ENCODE measurements at regions not wholly inside any gene's neighbourhood (a gene's known extent, or its start where the extent isn't known, plus 50 kb on each side); places are given as distances from the start of the nearest gene placed in this dataset.

DNA sequence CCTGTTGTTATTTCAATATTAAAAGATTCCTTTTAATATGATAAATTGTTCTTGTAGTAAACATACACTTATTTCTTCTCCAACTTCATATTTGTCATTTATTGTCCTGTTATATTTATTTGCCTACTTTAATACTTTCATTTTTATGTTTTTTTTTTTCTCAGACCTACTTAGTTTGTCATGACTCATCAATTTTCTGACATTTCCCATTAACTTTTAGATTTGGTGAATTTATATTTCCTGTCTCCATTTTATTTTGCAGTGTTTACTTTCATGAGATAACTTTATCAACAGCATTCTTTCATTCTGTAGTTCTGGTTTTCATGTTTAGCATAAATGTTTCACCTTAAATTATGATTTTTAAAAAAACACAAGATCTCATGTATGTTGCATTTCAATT is 788.7 kb downstream of the EFNA5 start:
- no peak for DNase-seq (ENCODE audit: low spot score)

DNA sequence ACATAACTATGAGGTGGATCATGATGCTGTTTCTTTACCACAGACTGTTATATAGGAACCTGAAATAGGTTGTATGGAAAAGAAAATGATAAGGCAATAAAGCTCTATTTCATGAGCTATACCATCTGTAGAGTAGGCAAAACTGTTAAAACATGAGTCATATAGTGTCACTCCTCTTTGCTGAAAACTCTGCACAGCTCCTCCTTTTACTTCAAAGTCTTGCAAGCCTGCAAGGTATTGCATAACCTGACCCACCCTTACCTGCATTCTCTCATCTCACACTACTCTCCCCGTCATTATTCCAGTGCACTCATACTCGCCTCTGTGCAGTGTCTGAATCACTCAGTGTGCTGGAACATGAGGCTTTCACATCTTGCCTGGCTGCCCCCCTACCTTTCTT is 790.1 kb downstream of the EFNA5 start:
- DNase-seq (ENCODE audit: low spot score): no peak

DNA sequence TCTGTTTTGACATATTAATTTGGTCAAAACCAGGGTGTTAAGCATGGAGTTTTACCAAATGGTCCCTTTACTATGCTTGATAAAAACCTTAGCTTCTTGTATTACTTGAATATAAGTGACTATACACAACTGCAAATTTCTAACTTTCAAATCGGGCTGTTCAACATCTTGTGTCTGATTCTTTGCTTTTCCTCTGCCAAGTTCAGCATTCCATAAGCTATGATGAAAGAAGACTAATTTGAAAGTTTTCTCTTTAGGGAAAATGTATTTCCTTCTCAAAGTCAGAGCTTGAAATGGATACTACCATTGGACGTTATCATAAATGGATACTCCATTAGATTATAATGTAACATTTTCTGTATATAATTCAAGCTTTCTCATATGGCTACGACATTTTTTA is 792.9 kb downstream of the EFNA5 start:
- DNase-seq (ENCODE audit: low spot score): no peak

DNA sequence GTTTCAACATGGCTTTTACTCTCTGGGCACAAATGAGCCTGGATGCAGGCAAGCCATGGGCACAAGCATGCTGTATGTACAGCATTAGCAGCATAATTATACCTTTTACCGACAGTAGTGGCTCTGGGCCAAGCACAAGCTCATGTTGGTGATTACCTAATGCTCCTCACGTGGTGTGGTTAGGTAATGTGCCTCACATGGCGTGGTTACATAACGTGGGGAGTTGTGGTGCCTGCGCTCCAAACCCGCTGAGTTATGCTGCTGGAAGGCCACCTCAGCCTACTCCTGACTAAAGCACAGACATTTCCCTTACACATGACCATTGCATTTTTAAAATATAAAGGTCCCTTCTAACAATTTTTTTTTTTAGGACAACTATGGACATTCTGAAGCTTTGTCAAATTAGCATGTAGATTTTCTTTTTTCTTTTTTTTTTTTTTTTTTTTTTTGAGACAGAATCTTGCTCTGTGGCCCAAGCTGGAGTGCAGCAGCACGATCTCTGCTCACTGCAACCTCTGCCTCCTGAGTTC is 794.0 kb downstream of the EFNA5 start:
- DNase-seq (ENCODE audit: low spot score): no peak

DNA sequence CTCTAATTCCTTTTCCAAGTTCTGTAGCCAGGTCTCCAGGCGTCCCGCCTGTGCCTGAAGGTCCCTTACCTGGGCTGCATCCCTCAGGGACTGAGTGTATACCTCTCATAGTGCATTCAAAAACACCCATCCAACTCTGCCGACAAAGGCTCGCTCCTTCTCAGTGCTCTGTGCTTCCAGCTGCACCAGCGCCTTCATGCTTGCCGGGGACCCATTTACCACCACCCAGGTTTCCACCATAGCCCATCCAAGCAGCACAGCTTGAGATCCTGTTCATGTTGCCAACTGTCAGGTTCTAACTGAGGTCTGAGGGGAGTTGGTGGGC is 794.5 kb downstream of the EFNA5 start:
- DNase-seq (ENCODE audit: low spot score): no peak

DNA sequence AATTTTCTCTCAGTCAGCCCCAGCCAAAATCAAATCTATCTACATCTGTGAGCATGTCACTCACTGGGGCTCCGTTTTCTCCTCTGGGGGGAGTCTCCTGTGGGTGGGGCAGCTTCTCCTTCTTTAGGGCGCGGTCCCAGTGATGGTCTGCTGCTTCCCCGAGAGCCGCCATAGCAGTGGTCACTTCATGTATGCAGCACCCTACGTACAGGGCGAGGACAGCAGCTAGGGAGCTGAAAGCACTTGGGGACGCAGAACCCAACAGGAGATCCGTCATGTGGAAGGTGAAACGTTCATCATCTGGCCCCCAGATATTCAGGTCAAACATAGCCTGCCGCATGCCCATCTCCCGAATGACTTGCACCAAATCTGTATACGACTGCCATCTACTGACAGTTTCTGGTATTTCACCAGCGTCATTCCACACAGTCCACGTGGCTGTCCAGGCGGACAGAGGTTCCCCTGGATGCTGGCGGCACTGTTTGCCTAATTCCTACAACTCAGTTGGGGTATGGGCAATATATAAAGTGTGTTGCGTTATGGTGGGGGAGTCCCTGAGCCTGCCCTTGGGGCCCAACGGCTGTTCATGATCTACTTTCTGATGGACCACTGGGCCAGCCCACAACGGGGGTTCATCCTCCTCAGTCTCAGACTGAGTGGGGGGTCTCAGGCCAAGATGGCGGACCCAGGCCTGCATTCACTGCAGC is 795.0 kb downstream of the EFNA5 start:
- DNase-seq (ENCODE audit: low spot score): peak; percentile 34

DNA sequence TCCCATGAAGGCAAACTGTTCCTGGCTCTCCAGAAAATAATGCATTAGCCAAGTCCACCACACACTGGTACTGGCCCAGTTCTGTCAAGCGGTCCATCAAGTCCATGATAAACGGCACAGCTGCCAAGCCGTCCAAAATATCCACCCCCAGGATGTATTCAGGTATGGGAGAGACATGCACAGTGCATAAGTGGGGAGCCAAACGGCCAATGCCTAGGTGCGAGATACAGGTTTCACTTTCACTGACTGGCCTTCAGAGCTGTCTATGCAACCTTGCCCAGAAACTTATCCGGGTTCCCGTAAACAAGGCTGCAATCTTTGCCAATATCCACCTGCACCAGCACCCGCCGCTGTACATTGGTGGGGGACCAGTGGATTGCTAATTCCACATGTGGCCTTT is 795.8 kb downstream of the EFNA5 start:
- DNase-seq (ENCODE audit: low spot score): no peak

DNA sequence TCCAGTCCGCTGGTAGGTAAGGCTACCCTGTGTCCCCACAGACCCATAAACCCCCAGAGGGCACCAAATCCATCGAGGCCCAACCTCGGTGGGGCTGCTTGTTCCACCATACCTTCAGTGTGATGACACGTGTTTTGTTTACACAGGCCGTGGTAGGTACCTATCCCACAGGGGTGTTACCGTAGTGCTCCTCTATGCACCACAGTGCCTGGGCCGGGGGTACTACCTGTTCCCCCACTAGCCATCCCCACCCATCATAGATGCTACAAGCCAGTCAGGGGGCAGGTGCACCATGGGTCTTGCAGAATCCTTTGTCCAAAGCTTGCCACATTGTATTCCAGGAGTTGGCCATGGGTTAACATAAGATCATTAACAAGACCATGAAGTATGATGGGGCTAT is 796.2 kb downstream of the EFNA5 start:
- DNase-seq (ENCODE audit: low spot score): no peak

DNA sequence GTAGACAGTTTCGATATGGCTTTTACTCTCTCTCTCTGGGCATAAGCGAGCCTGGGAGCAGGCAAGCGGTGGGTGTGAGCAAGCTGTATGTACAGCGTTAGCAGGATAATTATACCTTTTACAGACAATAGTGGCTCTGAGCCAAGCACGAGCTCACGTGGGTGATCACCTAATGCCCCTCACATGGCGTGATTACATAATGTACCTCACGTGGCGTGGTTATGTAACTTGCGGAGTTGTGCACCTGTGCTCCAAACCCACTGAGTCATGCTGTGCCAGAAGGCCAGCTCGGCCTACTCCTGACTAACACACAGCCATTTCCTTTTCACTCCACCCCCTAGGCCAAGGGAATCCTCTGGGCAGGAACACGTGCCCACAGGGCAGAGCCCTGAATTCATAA is 797.2 kb downstream of the EFNA5 start:
- DNase-seq (ENCODE audit: low spot score): no peak

DNA sequence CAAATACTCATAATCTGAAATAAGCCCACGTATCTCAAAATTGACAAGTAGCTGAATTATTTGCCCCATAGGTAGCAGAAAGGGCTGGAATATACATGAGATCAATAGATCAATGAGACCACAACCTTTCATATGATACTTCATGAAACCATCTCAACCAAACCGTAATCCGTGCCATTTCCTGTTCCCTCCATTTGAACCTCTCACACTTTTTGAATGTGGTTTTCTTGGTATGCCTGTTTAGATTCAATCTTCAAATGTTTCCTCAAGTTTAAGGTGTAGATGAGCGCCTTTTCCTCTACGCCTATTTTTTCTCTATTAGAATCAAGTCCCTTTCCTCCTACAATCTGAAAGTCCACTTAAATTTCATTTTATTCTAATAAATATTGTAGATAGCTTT is 805.5 kb downstream of the EFNA5 start:
- DNase-seq (ENCODE audit: low spot score): no peak

DNA sequence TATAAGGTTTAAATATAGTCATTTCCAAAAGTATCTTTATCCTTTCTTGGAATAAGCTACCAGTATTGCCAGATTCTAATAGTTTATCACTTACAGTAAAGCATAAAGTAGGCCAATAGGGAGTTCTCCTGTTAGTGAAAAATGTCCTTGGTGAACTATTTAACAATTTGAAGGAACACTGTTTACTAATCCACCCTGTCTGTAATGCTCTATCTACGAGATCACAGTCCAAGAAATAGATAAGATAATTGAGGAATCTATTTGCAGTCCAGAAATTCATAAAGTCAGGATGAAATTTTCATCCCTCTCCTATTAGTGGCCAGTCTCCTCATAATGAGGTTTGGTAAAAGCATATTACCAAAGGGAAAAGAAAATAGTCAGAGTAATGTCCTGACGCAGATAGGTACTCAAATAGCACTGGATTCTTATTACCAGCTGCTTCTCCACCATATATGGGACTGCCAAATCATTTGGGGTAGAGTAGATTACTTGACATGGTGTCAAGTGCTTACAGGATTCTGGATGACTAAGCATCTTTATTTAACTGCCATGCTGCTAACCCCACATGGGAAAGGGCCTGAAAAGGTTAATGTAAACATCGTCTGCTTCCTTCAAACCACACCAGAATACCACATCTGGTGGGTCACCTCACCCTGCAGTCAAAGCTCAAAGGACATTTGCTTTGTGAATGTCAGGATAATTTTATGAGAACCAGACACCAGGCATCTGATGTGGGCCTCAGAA is 808.1 kb downstream of the EFNA5 start:
- DNase-seq (ENCODE audit: low spot score): peak; percentile 10

DNA sequence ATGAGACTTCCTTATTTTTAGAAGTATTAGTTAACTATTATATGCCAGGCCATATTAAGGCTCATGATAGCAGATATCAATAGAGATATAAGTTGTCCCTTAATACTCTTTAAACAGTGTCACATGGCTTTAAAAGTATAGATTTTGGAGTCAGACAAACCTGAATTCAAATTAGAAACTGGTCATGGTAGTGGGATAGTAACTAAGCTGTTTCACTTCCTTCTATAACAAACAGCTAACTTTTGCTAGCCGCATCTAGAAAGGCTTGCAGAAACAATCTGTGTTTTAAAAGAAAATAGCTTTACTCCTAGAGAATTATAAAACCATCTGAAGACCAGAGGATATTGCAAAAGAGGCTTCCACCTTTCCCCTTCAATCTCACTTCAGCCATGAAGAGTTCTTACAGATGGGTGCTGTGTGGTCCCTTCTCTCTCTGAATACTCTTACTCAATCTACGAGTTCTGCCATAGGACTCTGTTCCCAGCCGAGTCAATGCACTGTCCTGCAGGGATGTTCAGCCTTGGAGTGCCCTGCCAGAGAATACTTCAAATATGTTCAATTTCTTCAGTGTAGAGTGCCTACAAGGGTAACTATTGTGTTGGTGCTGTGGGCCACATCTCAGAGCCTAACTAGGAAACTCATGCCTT is 810.2 kb downstream of the EFNA5 start:
- no peak for DNase-seq (ENCODE audit: low spot score)

DNA sequence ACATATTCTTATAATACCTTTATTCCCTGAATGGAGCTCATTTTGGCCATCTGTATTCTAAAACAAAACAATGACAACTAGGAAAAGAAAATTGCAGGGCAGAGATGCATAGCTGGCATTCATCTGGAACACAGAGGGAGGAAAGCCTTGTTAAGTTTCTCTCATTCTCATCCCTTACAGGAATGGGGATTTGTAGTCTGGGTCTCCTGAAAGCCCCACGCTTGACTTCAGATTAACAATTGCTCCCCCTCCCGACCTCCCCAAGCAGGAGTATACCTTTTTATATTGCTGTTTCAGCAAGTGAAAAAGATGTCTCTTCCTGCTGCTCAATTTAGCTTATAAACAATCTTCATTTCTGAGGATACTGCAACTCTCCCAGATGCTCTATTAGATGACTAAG is 812.1 kb downstream of the EFNA5 start:
- no peak for DNase-seq (ENCODE audit: low spot score)

DNA sequence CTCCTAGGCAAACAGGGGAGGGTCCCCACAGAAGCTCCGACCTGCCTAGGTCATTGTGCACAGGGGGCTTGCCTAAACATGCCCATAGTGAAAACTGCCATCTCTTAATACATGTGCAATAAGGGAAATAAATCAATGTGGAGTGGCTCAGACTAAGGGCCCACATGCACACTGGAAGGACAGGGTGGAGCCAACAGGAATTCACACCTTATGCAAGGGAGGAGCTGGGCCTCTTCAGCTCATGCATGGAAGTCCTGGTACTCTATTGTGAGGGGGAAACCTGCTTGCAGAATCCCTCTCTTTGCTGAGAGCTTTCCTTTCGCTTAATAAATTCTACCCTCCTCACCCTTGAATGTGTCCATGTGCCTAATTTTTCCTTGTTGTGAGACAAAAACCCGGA is 815.8 kb downstream of the EFNA5 start:
- no peak for DNase-seq (ENCODE audit: low spot score)

DNA sequence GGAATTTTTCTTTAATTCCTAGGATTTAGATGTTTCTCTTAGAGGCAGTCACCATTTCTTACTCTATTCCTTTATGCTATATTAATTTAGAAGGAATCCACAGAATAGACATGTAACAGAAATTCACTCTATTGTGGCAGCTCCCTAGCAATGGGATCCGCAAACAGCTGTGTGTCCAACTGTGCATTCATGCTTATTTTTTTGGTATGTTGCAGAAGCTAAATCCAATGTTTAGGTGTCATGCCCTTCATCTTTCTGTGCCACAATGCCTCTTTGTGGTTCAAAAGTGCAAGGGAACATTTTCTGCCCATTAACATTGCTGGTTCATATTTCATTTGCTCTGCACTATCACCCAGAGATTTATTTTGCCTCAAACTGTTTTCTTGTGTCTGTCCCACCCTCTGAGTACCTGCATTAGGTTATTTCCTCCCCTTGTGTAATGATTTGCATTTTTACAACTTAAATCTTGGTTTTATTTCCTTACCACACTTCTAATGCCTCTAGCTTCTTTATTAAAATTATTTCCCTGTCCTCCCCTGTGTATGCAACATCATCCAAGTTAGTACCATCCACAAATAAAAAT is 816.5 kb downstream of the EFNA5 start:
- DNase-seq (ENCODE audit: low spot score): no peak

DNA sequence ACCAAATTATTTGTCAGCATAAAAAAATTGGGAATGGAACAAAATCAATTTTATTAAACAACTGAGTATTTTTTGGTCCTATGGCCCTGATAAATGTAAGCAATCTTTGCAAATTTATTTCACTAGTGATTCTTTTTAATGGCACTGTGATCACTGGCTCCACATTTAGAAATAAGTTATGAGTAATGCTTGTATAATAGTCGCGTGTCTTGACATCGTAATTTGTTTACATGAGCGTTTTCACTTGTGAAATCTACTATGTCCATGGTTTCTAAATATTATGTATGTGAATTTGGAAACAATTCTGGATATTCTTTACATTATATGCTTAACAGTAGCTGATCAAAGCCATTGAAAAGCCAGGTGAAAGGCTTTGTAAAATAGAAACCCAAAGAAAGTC is 817.5 kb downstream of the EFNA5 start:
- DNase-seq (ENCODE audit: low spot score): no peak

DNA sequence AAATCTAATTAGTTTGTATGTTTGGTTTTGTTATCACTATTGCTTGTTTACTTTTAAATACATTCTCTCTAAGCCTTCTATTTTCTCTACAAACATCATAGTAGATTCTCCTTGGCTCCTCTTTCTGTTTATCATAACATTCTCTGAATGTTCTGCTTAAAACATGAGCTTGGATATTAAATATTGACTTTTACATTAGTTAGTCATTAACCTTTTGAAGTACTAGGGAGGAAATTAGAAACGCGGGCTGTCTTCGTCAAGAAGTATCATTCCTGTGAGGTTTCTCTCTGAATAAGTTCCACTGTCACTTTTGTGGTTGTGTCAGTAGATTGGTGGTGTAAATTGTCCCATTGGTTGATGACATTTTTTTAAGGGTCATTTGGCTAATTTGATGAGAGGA is 821.5 kb downstream of the EFNA5 start:
- no peak for DNase-seq (ENCODE audit: low spot score)

DNA sequence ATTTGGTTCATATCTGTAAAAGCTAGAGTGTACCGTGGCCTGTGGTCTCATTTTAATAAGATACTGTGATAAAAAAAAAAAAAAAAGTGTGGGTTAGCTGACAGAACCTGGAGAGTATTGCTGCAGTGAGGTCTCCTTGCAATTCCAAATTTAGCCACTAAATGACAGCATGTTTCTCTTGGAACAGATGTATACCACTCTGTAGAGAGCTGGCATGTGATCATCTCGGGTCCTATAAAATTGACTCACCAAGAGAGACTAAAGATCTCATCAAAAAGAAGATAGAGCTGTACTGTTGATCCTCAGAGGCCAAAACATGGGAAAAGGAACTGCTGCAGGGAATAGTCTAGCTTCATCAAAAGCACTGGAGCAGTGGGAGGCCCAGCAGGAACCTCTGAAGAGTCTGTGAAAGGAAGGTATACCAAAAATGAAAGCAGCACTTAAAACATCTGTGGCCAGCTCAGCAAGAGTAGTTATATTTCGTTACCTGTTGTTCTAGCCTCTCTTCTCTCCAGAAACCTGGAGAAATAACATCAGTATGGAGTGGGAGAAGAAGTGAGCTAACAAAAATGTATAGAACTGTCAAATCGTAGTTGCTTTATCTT is 826.8 kb downstream of the EFNA5 start:
- peak; percentile 63 for DNase-seq (ENCODE audit: low spot score)

DNA sequence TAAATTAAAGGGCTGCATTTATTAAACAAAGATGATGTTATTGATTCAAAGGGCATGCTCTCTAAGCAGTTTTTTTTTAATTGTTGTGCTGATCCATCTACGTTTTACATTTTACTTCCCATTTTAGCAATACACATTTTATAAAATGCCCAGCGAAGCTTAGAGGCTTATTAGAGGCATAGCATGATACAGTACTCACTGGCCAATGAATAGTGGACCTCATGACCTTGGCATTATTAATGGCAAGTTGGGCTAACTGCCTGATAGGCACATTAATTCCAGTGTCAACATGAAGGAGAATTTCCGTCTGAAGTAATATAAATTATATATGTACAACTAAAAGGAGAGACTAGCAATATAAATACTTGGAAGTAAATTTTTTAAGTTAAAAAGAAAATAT is 837.2 kb downstream of the EFNA5 start:
- no peak for DNase-seq (ENCODE audit: low spot score)

DNA sequence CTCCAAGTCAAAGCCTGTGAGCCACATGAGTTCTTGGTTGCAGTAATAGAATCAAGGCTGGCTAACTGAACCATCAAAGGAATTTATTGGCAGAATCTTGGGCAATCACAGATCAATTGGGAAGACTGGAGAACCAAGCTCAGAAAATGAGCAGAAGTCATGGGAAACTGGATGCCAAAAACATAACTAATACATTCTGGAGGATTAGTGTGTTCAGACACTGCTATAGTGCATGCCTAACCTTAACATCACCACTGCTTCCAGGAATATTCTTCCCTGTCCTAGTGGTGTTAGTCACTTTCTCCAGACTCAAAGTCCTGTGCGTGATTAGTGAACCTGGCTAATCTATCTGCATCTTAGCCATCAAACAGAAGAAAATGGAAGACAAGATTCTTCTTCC is 843.7 kb downstream of the EFNA5 start:
- DNase-seq (ENCODE audit: low spot score): no peak

DNA sequence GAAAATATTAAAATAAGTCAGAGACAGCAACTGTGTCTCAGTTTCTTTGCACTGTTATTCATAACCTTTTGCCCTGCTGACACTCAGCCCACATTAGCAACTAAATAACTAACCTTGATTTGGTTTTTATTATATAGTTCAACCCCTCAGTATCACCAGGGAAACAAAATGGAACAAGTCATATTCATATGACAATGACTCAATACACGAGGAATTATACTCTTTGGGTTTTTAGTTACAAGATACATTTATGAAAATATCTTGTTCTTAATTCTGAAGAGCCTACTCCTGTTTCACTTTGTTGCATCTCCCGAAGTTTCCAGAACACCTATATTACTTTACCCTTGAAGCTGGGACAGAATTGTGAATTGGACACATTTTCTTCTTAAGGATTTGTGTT is 845.4 kb downstream of the EFNA5 start:
- DNase-seq (ENCODE audit: low spot score): no peak

DNA sequence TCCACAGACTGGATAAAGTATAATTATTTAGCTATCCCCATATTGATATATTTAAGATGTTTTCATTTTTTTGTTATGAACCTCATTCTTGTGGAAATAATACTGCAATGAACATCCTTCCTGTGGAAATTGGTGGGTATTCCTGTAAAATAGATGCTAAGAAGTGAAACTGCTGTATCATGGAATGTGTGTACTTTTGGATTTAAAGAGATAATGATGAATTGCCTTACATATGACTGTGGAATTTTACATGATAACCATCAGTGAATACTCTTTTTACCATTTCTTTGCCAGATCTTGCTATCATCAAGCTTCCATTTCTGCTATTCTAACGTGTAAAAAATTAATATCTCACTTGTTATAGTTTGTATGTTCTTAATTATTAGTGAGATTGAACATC is 847.9 kb downstream of the EFNA5 start:
- DNase-seq (ENCODE audit: low spot score): peak; percentile 3
